GM12878 (cell line): ENCODE measurements at regions not wholly inside any gene's neighbourhood (a gene's known extent, or its start where the extent isn't known, plus 50 kb on each side); places are given as distances from the start of the nearest gene placed in this dataset.
A peak's percentile ranks its signal among the peaks of the same experiment; 100 is the strongest.

Experiments used
- ATAC-seq: fragments of 200-7000 bp; cut with Tn5 transposase; 3 replicates; pipeline ENCODE4 v1.9.1; 2020; ENCODE audit warnings: mild to moderate bottlenecking, moderate library complexity
- BruUV-seq: library from RNA; stranded (reverse); fragments of 400-500 nt; replicated peaks from 2 replicates; lab custom pipeline; 2021; lab: Mats Ljungman, UMichigan
- CTCF ChIA-PET: fragments of 300-600 bp; sonication (Branson Sonifier 250); formaldehyde crosslinking; extraction: SDS; loops from one replicate; lab custom pipeline; 2021; ENCODE audit warnings: inconsistent platforms; lab: Yijun Ruan, JAX
- POLR2A ChIA-PET: fragments of 350-600 bp; formaldehyde crosslinking; extraction: SDS; loops from one replicate; lab custom pipeline; 2021; ENCODE audit warnings: inconsistent platforms; lab: Charles Lee
- RAD21 ChIA-PET: fragments of 300-600 bp; sonication (Branson Sonifier 250); formaldehyde crosslinking; loops from one replicate; lab custom pipeline; 2023; ENCODE audit warnings: antibody characterized with exemption; ENCODE audit not compliant: unreplicated experiment; lab: Charles Lee
- SMC1A ChIA-PET: fragments of 300-600 bp; sonication (Branson Sonifier 250); formaldehyde crosslinking; loops from one replicate; lab custom pipeline; 2023; ENCODE audit not compliant: unreplicated experiment, uncharacterized antibody; lab: Charles Lee
- DNase-seq: peaks from one replicate; pipeline ENCODE4 v3.0.0-alpha.2; 2011; ENCODE audit warnings: low read depth, low spot score
- FAIRE-seq: peaks from 3 replicates; lab custom pipeline; 2011; peaks lifted over from hg19 to GRCh38; lab: Jason Lieb, UNC
- H2AFZ ChIP-seq: 2 replicates; pipeline ENCODE4 v1.6.0; 2011; ENCODE audit warnings: low read depth, low read length, control low read depth; ENCODE audit not compliant: control insufficient read depth
- H3K27ac ChIP-seq: 2 replicates; pipeline ENCODE4 v1.5.1; 2011; ENCODE audit warnings: control low read depth; ENCODE audit not compliant: control insufficient read depth, insufficient read depth
- H3K27me3 ChIP-seq, 2 experiments: replicated peaks in 1 of 2; 2 replicates each; pipeline versions ENCODE4 v1.6.0 to v1.6.1; 2011; ENCODE audit warnings: low read length in 1 of 2; ENCODE audit not compliant: control insufficient read depth in 2 of 2, insufficient read depth in 2 of 2
- H3K36me3 ChIP-seq, 2 experiments: 2 replicates each; pipeline ENCODE4 v1.5.1; 2011; ENCODE audit warnings: low read length in 1 of 2; ENCODE audit not compliant: control insufficient read depth in 2 of 2, insufficient read depth in 2 of 2
- H3K4me1 ChIP-seq: 2 replicates; pipeline ENCODE4 v1.6.1; 2011; ENCODE audit warnings: mild to moderate bottlenecking, low read length, moderate library complexity, mixed read lengths; ENCODE audit not compliant: control insufficient read depth, insufficient read depth
- H3K4me2 ChIP-seq: 2 replicates; pipeline ENCODE4 v1.6.0; 2011; ENCODE audit warnings: control low read depth; ENCODE audit not compliant: control insufficient read depth, insufficient read depth
- H3K4me3 ChIP-seq: fragments of 200-600 bp; sonication (generic); 2 replicates; pipeline ENCODE4 v1.5.1; 2016
- H3K79me2 ChIP-seq: 2 replicates; pipeline ENCODE4 v1.6.0; 2011; ENCODE audit warnings: low read length; ENCODE audit not compliant: control insufficient read depth, insufficient read depth
- H3K9ac ChIP-seq: 2 replicates; pipeline ENCODE4 v1.8.0; 2011; ENCODE audit warnings: low read length, control low read depth, mixed read lengths; ENCODE audit not compliant: control insufficient read depth, insufficient read depth
- H3K9me3 ChIP-seq: replicated peaks from 3 replicates; pipeline ENCODE4 v1.5.1; 2011; ENCODE audit warnings: mild to moderate bottlenecking, low read length; ENCODE audit not compliant: control insufficient read depth, insufficient read depth
- H4K20me1 ChIP-seq: 2 replicates; pipeline ENCODE4 v1.6.0; 2011; ENCODE audit not compliant: control insufficient read depth, insufficient read depth
- BCL11A ChIP-seq: IDR thresholded peaks from 2 replicates; pipeline ENCODE4 v1.6.1; 2011; ENCODE audit warnings: low read depth, low read length
- BHLHE40 ChIP-seq, 2 experiments: fragments of 450-650 bp in 1 of 2; IDR thresholded peaks; 2 replicates each; pipeline ENCODE4 v1.6.1; 2011 to 2017; ENCODE audit warnings: low read depth in 2 of 2, borderline replicate concordance in 1 of 2, improper control_type of control experiment in 1 of 2, low read length in 1 of 2, mild to moderate bottlenecking in 1 of 2
- CHD4 ChIP-seq: fragments of 200-600 bp; sonication (generic); IDR thresholded peaks from 2 replicates; pipeline ENCODE4 v1.6.1; 2016; ENCODE audit warnings: mild to moderate bottlenecking
- ESRRA ChIP-seq: IDR thresholded peaks from 2 replicates; pipeline ENCODE4 v1.6.1; 2012; ENCODE audit warnings: mild to moderate bottlenecking, low read length, improper control_type of control experiment
- HCFC1 ChIP-seq: fragments of 150-350 bp; IDR thresholded peaks from 2 replicates; pipeline ENCODE4 v1.6.1; 2014; ENCODE audit warnings: low read length
- IKZF2 ChIP-seq, 2 experiments: fragments of 450-650 bp; IDR thresholded peaks; 2 replicates each; pipeline ENCODE4 v1.6.1; 2017; ENCODE audit warnings: mild to moderate bottlenecking in 2 of 2, moderate library complexity in 2 of 2
- MEF2B ChIP-seq: fragments of 450-650 bp; IDR thresholded peaks from 2 replicates; pipeline ENCODE4 v1.6.1; 2018; ENCODE audit warnings: mild to moderate bottlenecking, moderate library complexity; ENCODE audit not compliant: partially characterized antibody, poor library complexity, severe bottlenecking
- MTA2 ChIP-seq: fragments of 450-650 bp; IDR thresholded peaks from 2 replicates; pipeline ENCODE4 v1.6.1; 2016; ENCODE audit warnings: low read depth, mild to moderate bottlenecking, moderate library complexity
- NFXL1 ChIP-seq: fragments of 450-650 bp; IDR thresholded peaks from 2 replicates; pipeline ENCODE4 v1.6.1; 2017; ENCODE audit warnings: antibody characterized with exemption, mild to moderate bottlenecking, borderline replicate concordance
- NR2C2 ChIP-seq: IDR thresholded peaks from 2 replicates; pipeline ENCODE4 v1.6.1; 2011; ENCODE audit warnings: borderline replicate concordance, low read depth; ENCODE audit not compliant: control insufficient read depth, insufficient read length
- NRF1 ChIP-seq: conservative IDR thresholded peaks from 2 replicates; pipeline ENCODE4 v1.6.1; 2011; ENCODE audit warnings: mild to moderate bottlenecking, low read depth, low read length, improper control_type of control experiment
- RAD21 ChIP-seq: IDR thresholded peaks from 2 replicates; pipeline ENCODE4 v1.6.1; 2011; ENCODE audit warnings: mild to moderate bottlenecking, low read depth, low read length, moderate library complexity; ENCODE audit not compliant: insufficient read depth
- RBBP5 ChIP-seq: fragments of 200-600 bp; sonication (generic); conservative IDR thresholded peaks from 2 replicates; pipeline ENCODE4 v1.6.1; 2016
- SUZ12 ChIP-seq: fragments of 200-600 bp; sonication (generic); IDR thresholded peaks from one replicate; pipeline ENCODE4 v1.6.1; 2018; ENCODE audit warnings: antibody characterized with exemption, mild to moderate bottlenecking; ENCODE audit not compliant: unreplicated experiment
- TAF1 ChIP-seq: IDR thresholded peaks from 2 replicates; pipeline ENCODE4 v1.6.1; 2011; ENCODE audit warnings: mild to moderate bottlenecking, low read depth, low read length, borderline replicate concordance
- TARDBP ChIP-seq: IDR thresholded peaks from 2 replicates; pipeline ENCODE4 v1.6.1; 2016; ENCODE audit warnings: borderline replicate concordance
- ZNF274 ChIP-seq: IDR thresholded peaks from one replicate; pipeline ENCODE4 v1.8.0; 2011; ENCODE audit not compliant: insufficient read length, insufficient read depth
- WGBS: methylation state at CpG from one replicate; pipeline ENCODE4 v1.1.6; 2016; ENCODE audit warnings: low lambda C conversion rate; ENCODE audit not compliant: insufficient replicate concordance, insufficient coverage; ENCODE audit errors: missing lambda C conversion rate; 5-methylcytosine and 5-hydroxymethylcytosine counted together
- in situ Hi-C: fragments of 300-500 bp; cut with MboI; formaldehyde crosslinking; loops from 9 replicates; pipeline ENCODE4 v1.14.3; 2018; ENCODE audit warnings: mixed read lengths
- intact Hi-C: fragments of 100-400 bp; cut with micrococcal nuclease; formaldehyde crosslinking; loops from one replicate; pipeline ENCODE4 v1.14.2; 2022; ENCODE audit not compliant: unreplicated experiment
- TF ChIP-seq, protein P1 (sequence below): fragments of 450-650 bp; IDR thresholded peaks from 2 replicates; pipeline ENCODE4 v1.6.1; 2014; ENCODE audit warnings: mild to moderate bottlenecking
- TF ChIP-seq, protein P2 (sequence below): IDR thresholded peaks from 2 replicates; pipeline ENCODE4 v1.6.1; 2011; ENCODE audit warnings: borderline replicate concordance, low read depth, mild to moderate bottlenecking, moderate library complexity, mixed read lengths, low read length; ENCODE audit not compliant: insufficient read depth; ENCODE audit errors: extremely low read length
- TF ChIP-seq, protein P3 (sequence below): IDR thresholded peaks from 2 replicates; pipeline ENCODE4 v1.6.1; 2011; ENCODE audit warnings: mild to moderate bottlenecking, low read depth, low read length, moderate library complexity; ENCODE audit not compliant: insufficient replicate concordance

DNA sequence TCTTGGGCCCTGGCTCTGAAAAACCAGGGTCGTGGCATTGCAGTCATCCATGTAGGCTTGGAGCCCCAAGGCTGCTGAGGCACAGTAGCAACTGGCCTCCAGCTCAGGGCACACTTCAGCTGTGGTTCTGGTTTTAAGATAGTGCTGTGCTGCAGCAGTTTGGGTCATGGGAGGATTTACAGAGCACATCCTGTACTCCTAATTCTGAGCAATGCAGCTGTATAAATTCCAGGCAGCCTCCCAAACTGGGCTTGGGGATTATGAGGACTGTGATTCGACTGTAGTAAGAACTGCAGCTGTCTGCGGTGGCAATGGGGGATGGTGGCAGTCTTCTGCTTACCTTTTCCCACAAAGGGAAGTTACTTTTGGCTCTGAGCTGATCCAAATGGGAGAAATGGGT is 536.3 kb upstream of the GCFC2 start (continued):
- TF ChIP-seq TAF1 (no peak), HCFC1 (no peak), BHLHE40 (IDR thresholded peaks at IDR 0.05; ENCODE audit: borderline replicate concordance in 1 of 2, low read depth in 2 of 2, low read length in 1 of 2) (no peak), RBBP5 (no peak), ZNF274 (no peak), NRF1 (no peak), RAD21 (no peak)
- TF ChIP-seq, protein P1, sequence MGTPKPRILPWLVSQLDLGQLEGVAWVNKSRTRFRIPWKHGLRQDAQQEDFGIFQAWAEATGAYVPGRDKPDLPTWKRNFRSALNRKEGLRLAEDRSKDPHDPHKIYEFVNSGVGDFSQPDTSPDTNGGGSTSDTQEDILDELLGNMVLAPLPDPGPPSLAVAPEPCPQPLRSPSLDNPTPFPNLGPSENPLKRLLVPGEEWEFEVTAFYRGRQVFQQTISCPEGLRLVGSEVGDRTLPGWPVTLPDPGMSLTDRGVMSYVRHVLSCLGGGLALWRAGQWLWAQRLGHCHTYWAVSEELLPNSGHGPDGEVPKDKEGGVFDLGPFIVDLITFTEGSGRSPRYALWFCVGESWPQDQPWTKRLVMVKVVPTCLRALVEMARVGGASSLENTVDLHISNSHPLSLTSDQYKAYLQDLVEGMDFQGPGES = no peak

DNA sequence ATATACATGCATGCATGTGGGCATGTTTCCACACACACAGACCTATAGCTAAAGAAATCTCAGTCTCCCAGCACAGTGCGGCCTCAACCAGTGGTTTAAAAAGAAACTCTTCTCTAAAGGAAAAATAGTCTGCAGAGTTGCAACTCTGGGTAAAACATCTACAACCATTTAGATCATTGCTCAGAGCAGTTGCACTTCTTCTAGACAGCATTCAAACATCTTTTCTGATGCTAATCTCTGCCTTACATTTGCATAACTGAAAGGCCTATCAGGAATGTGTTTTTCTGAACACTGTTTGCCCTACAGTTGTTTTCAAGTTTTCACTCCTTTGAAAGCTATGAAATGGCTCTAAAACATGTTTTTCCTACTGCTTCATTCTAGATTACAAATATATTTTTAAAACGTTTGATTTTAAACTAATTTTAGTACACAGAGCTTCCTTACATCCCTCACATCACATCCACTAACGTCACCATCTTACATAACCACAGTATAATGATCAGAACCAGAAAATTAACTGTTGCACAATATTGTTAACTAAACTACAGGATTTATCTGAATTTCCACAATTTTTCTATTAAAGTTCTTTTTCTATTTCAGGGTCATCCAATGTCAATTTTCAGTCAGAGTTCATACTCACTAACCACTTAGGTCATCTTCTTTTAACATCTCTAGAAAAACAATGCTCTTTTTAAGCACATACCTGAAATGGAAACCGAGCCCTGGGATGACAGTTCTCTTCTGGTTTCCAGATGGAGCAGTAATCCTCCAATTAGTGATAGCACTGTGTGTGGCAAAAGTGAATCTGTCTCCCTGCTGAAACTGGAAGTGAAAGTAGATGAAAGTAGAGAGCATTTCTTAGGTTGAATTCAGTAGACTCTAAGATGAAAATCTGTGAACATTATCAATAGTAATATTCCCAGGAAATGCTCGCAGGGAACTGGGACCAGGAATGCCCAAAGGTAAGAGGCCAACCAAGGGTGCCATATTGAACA is 501.6 kb upstream of the GCFC2 start:
- H3K4me1 ChIP-seq = no peaks in the 10 kb centered on the region
- ATAC-seq (peak; percentile 83), FAIRE-seq (no peak), DNase-seq (no peak)
- intact Hi-C loops = no loop called here
- no peak overlapping the region for H3K4me3 ChIP-seq
- H4K20me1 ChIP-seq = no peaks in the 10 kb centered on the region
- H3K27ac ChIP-seq = no peak overlapping the region
- ChIA-PET RAD21 (no interaction called here), SMC1A (interaction anchor here (1.1 kb wide), 1 partner anchor 20 kb away, joined by 3 read pairs; no protein-coding TSS in a partner anchor), CTCF (interaction anchor here (0.8 to 1.5 kb wide), 4 partner anchors 8 to 388 kb away, joined by 3 to 4 read pairs (median 4); no protein-coding TSS in a partner anchor), POLR2A (no interaction called here)
- no peak overlapping the region for H3K9ac ChIP-seq
- H3K36me3 ChIP-seq = no peaks in the 10 kb centered on the region
- no peak overlapping the region; the same call in 1 of the 2 replicates for H3K4me2 ChIP-seq
- no TSS peak for BruUV-seq
- no peaks in the 10 kb centered on the region for H3K79me2 ChIP-seq
- H3K9me3 ChIP-seq = no peaks in the 10 kb centered on the region
- no peak overlapping the region; the same call in 1 of the 2 replicates for H2AFZ ChIP-seq
- 17% methylated on average over 5 of the region's 5 CpGs for WGBS
- in situ Hi-C loops = no loop called here
- no peaks in the 10 kb centered on the region; a peak in 1 of 4 replicates for H3K27me3 ChIP-seq
- TF ChIP-seq, protein P2, sequence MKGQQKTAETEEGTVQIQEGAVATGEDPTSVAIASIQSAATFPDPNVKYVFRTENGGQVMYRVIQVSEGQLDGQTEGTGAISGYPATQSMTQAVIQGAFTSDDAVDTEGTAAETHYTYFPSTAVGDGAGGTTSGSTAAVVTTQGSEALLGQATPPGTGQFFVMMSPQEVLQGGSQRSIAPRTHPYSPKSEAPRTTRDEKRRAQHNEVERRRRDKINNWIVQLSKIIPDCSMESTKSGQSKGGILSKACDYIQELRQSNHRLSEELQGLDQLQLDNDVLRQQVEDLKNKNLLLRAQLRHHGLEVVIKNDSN = no peak
- TF ChIP-seq BCL11A (no peak), MTA2 (peak; percentile 30; the same call in 1 of the 2 replicates), SUZ12 (no peak), CHD4 (no peak), IKZF2 (IDR thresholded peaks at IDR 0.05) (peak; percentile 32 to 33; a peak in 1 of 4 replicates), NFXL1 (no peak), TARDBP (no peak), NR2C2 (no peak), MEF2B (no peak), ESRRA (no peak)
- TF ChIP-seq, protein P3, sequence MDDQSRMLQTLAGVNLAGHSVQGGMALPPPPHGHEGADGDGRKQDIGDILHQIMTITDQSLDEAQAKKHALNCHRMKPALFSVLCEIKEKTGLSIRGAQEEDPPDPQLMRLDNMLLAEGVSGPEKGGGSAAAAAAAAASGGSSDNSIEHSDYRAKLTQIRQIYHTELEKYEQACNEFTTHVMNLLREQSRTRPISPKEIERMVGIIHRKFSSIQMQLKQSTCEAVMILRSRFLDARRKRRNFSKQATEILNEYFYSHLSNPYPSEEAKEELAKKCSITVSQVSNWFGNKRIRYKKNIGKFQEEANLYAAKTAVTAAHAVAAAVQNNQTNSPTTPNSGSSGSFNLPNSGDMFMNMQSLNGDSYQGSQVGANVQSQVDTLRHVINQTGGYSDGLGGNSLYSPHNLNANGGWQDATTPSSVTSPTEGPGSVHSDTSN = no peak
